Adrenal gland (tissue), 9 donors: ENCODE measurements at regions not wholly inside any gene's neighbourhood (a gene's known extent, or its start where the extent isn't known, plus 50 kb on each side); places are given as distances from the start of the nearest gene placed in this dataset.
A peak's percentile ranks its signal among the peaks of the same experiment; 100 is the strongest.

Experiments used
- DNase-seq, 7 donors: peaks; one replicate each; pipeline ENCODE4 v3.0.0-alpha.2; 2019 to 2020
- H3K27ac ChIP-seq, 5 donors: fragments of 200-600 bp; sonication (generic) in 4 of 5; 1 replicate in 3 of 5; 2 replicates in 2 of 5; pipeline versions ENCODE4 v1.5.1 to v1.8.0; 2016 to 2020; ENCODE audit warnings: mild to moderate bottlenecking in 1 of 5
- H3K27me3 ChIP-seq: fragments of 200-600 bp; 2 replicates; pipeline ENCODE4 v1.8.0; 2021
- H3K36me3 ChIP-seq, 2 donors: fragments of 200-600 bp; replicated peaks in 1 of 2; 1 replicate in 1 of 2; 2 replicates in 1 of 2; pipeline versions ENCODE4 v1.5.1 to v1.8.0; 2018 to 2022
- H3K4me1 ChIP-seq, 2 donors: fragments of 200-600 bp; replicated peaks in 1 of 2; 1 replicate in 1 of 2; 2 replicates in 1 of 2; pipeline versions ENCODE4 v1.5.1 to v1.8.0; 2018 to 2021
- H3K4me3 ChIP-seq, 4 donors: fragments of 200-600 bp; sonication (generic) in 3 of 4; one replicate each; pipeline ENCODE4 v1.5.1; 2016 to 2018
- H3K9me3 ChIP-seq, 3 donors: fragments of 200-600 bp; sonication (generic) in 1 of 3; replicated peaks in 1 of 3; 1 replicate in 2 of 3; 2 replicates in 1 of 3; pipeline versions ENCODE4 v1.5.1 to v1.8.0; 2016 to 2021
- CTCF ChIP-seq, 6 experiments: fragments of 450-650 bp in 4 of 6; fragments of 200-600 bp in 2 of 6; sonication (generic) in 1 of 6; IDR thresholded peaks; 1 replicate in 5 of 6; 2 replicates in 1 of 6; pipeline versions ENCODE4 v1.5.1 to v1.8.0; 2016 to 2021; ENCODE audit warnings: antibody characterized with exemption in 6 of 6, mild to moderate bottlenecking in 2 of 6, moderate library complexity in 1 of 6
- POLR2A ChIP-seq, 2 donors: fragments of 450-650 bp; IDR thresholded peaks; one replicate each; pipeline ENCODE4 v1.6.1; 2017; ENCODE audit warnings: antibody characterized with exemption in 2 of 2, mild to moderate bottlenecking in 2 of 2, moderate library complexity in 1 of 2
- WGBS, 4 donors: extraction: QIAGEN DNeasy Blood & Tissue Kit in 2 of 4; methylation state at CpG; one replicate each; pipeline versions ENCODE4 v1.1.5 to v1.1.7; 2013 to 2017; 5-methylcytosine and 5-hydroxymethylcytosine counted together
- intact Hi-C, 2 donors: fragments of 100-400 bp; cut with DNase I; formaldehyde crosslinking; loops; one replicate each; pipeline versions ENCODE4 v1.14.1 to v1.15.0; 2022 to 2023
- donor health status: healthy with polysubstance abuse.
- donor health status: Bipolar disorder and iron deficiency.
- donor health status: DM: yes; HTN: yes; CAD: no.
- donor health status: DM: no; HTN: no; CAD: no.
- donor health status: DM: no; HTN: no; CAD: no.

- Histone ChIP-seq H3K27me3 (peaks cover 12% of the 10 kb centered on the region), H3K36me3 (no peaks in the 10 kb centered on the region), H3K27ac (peak overlapping the region in 1 of 5 donors; percentile 14), H3K9me3 (no peaks in the 10 kb centered on the region), H3K4me1 (no peaks in the 10 kb centered on the region), H3K4me3 (no peak overlapping the region)
- intact Hi-C loops, result loop anchor here in 1 of 2 donors (10.0 kb wide), 1 partner anchor 134 kb away; the partner anchor contains the start of gene EIF4E3
- 74 to 86% (median 78%) methylated on average over 3 of the region's 3 CpGs for WGBS, 4 donors
- peak in 4 of 7 donors; percentile 27 to 47 (median 36) for DNase-seq
- TF ChIP-seq POLR2A (IDR thresholded peaks at IDR 0.05) (no peak), CTCF (IDR thresholded peaks at IDR 0.05) (peak in 5 of 6 experiments; percentile 47 to 60 (median 50))
Observed at GRCh38 chr3:71859123-71859519, 74.2 kb upstream of the PROK2 start.

- intact Hi-C loops, result loop anchor here in 1 of 2 donors (10.0 kb wide), 1 partner anchor 134 kb away; the partner anchor contains the start of gene EIF4E3
- H3K36me3 ChIP-seq, result no peaks in the 10 kb centered on the region
- 66 to 82% (median 74%) methylated on average over 11 of the region's 11 CpGs for WGBS, 4 donors
Observed at GRCh38 chr3:71858503-71859122, 73.7 kb upstream of the PROK2 start.

GRCh38 chr3:71857956-71858355 is 73.0 kb upstream of the PROK2 start:
- Histone ChIP-seq H3K27me3 (peaks cover 12% of the 10 kb centered on the region), H3K9me3 (no peaks in the 10 kb centered on the region), H3K27ac (no peak overlapping the region), H3K36me3 (no peaks in the 10 kb centered on the region), H3K4me1 (no peaks in the 10 kb centered on the region), H3K4me3 (no peak overlapping the region)
- TF ChIP-seq CTCF (IDR thresholded peaks at IDR 0.05) (no peak), POLR2A (IDR thresholded peaks at IDR 0.05) (no peak)
- intact Hi-C loops, result loop anchor here in 1 of 2 donors (10.0 kb wide), 1 partner anchor 133 kb away; the partner anchor contains the start of gene EIF4E3
- WGBS, 4 donors, result 63 to 83% (median 69%) methylated on average over 3 of the region's 3 CpGs
- no peak for DNase-seq

More at GRCh38 chr3:71858503-71859122, 73.7 kb upstream of the PROK2 start:
- no peaks in the 10 kb centered on the region for H3K4me1 ChIP-seq
- peak overlapping the region in 1 of 5 donors; percentile 14 for H3K27ac ChIP-seq
- peak in 1 of 7 donors; percentile 56 for DNase-seq
- no peak overlapping the region for H3K4me3 ChIP-seq
- peaks cover 12% of the 10 kb centered on the region for H3K27me3 ChIP-seq
- TF ChIP-seq CTCF (IDR thresholded peaks at IDR 0.05) (no peak), POLR2A (IDR thresholded peaks at IDR 0.05) (no peak)
- no peaks in the 10 kb centered on the region for H3K9me3 ChIP-seq

- Histone ChIP-seq H3K36me3 (no peaks in the 10 kb centered on the region), H3K4me3 (no peak overlapping the region), H3K27me3 (peaks cover 1% of the 10 kb centered on the region), H3K4me1 (no peaks in the 10 kb centered on the region), H3K27ac (no peak overlapping the region), H3K9me3 (no peaks in the 10 kb centered on the region)
- intact Hi-C loops, result loop anchor here in 1 of 2 donors (10.0 kb wide), 1 partner anchor 130 kb away; the partner anchor contains the start of gene EIF4E3
- TF ChIP-seq CTCF (IDR thresholded peaks at IDR 0.05), result no peak
- DNase-seq, result no peak
- 79 to 90% (median 85%) methylated on average over 4 of the region's 4 CpGs for WGBS, 4 donors
Observed at GRCh38 chr3:71854706-71855105, 69.8 kb upstream of the PROK2 start.
